Prostate gland (tissue), 2 donors: ENCODE measurements at regions not wholly inside any gene's neighbourhood (a gene's known extent, or its start where the extent isn't known, plus 50 kb on each side); places are given as distances from the start of the nearest gene placed in this dataset.

Experiments used
- POLR2A ChIP-seq: fragments of 450-650 bp; IDR thresholded peaks from one replicate; pipeline ENCODE4 v1.6.1; 2016; ENCODE audit warnings: antibody characterized with exemption, mild to moderate bottlenecking
- POLR2AphosphoS5 ChIP-seq: sonication (generic); formaldehyde crosslinking; IDR thresholded peaks from one replicate; pipeline ENCODE4 v1.6.1; 2017; ENCODE audit warnings: antibody characterized with exemption
- TF ChIP-seq, protein P1 (sequence below), 4 experiments: fragments of 200-600 bp in 2 of 4; fragments of 450-650 bp in 2 of 4; sonication (generic) in 2 of 4; IDR thresholded peaks; 1 replicate in 3 of 4; 2 replicates in 1 of 4; pipeline ENCODE4 v1.5.1; 2016 to 2019; ENCODE audit warnings: antibody characterized with exemption in 4 of 4, mild to moderate bottlenecking in 2 of 4, moderate library complexity in 2 of 4

DNA sequence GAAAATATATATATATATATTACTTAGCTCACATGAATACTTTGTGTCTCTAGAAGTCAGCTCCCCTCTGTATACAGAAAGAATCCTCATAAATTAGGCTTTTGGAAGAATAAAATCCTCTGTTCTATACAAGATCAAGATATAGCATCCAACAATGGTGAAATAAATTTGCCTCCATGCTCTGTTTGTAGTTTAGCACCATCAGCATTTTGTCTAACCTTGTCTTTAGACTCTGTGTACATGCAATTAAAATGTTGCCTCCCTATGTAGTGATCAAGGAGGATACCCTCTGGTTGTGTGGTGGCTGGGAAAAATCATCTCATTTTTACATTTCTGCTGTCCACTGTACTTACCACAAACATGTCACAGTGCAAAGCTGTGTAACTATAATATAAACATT is 189.7 kb downstream of the C7orf25 start:
- TF ChIP-seq POLR2A (no peak), POLR2AphosphoS5 (no peak)
- TF ChIP-seq, protein P1, sequence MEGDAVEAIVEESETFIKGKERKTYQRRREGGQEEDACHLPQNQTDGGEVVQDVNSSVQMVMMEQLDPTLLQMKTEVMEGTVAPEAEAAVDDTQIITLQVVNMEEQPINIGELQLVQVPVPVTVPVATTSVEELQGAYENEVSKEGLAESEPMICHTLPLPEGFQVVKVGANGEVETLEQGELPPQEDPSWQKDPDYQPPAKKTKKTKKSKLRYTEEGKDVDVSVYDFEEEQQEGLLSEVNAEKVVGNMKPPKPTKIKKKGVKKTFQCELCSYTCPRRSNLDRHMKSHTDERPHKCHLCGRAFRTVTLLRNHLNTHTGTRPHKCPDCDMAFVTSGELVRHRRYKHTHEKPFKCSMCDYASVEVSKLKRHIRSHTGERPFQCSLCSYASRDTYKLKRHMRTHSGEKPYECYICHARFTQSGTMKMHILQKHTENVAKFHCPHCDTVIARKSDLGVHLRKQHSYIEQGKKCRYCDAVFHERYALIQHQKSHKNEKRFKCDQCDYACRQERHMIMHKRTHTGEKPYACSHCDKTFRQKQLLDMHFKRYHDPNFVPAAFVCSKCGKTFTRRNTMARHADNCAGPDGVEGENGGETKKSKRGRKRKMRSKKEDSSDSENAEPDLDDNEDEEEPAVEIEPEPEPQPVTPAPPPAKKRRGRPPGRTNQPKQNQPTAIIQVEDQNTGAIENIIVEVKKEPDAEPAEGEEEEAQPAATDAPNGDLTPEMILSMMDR (IDR thresholded peaks at IDR 0.05): no peak
